Left cardiac atrium (tissue), 4 donors: ENCODE measurements at regions not wholly inside any gene's neighbourhood (a gene's known extent, or its start where the extent isn't known, plus 50 kb on each side); places are given as distances from the start of the nearest gene placed in this dataset.
A peak's percentile ranks its signal among the peaks of the same experiment; 100 is the strongest.
"Not testable (repeated sequence)": the region's sequence is repeated elsewhere in the genome, so short reads cannot be mapped to it uniquely, and the experiment has no call there.

ENCODE experiments used
- ATAC-seq, 2 donors: fragments of 200-7000 bp; cut with Tn5 transposase; one replicate each; pipeline ENCODE4 v1.9.1; 2020; ENCODE audit warnings: mild to moderate bottlenecking in 2 of 2, moderate library complexity in 2 of 2
- DNase-seq: peaks from one replicate; pipeline ENCODE4 v3.0.0-alpha.2; 2020
- intact Hi-C, 2 donors: fragments of 100-400 bp; cut with DNase I; formaldehyde crosslinking; loops; one replicate each; pipeline versions ENCODE4 v1.14.1 to v1.15.1; 2022 to 2023
- donor health status: DM: no; HTN: yes; CAD: no.
- donor health status: DM: no; HTN: yes; CAD: no; lungs with severe emphysema.
- donor health status: DM: yes; HTN: yes; CAD: no.
- donor health status: Dilated cardiomyopathy.

DNA sequence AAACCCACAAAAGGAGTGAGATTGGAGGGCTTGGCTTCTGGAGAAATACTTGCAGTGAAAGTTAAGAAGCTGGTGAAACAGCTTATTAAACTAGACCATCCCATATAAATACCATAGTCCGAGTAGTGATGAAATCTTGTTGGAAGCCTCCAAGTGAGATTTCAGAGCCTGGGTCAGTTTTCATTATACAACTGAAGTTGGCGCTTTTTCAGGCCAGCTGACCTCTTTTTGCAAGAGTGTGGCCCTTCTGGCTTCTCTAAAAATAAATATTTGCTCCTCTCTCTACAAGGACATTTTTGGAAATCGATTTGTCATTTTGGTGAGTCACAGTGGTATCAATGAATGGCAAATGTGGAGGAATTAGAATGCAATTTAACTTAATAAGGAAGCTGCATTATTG, 51.2 kb upstream of the THRB start:
- ATAC-seq (peak in 1 of 2 donors; percentile 85), DNase-seq (peak; percentile 49)
- intact Hi-C loops: no loop called here

DNA sequence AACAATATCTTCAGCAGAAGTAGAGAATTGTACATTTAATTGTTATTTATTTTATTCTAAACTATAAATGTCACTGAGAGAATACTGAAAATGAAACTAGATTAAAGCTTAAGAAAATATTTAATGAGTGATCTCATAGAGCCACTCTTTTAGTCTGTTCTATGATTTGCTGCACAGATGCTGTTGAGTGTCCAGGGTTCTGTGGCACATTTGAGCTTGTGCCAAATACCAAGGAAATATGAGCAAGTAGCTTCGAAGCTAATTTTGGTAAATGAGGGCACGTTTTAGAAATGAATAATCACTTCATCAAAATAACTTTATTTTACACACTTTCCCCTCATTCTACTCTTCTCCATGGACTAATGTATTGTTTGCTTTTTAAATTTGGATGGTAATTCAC, 53.6 kb upstream of the THRB start:
- intact Hi-C loops: no loop called here
- ATAC-seq (peak in 1 of 2 donors; percentile 27), DNase-seq (no peak)

DNA sequence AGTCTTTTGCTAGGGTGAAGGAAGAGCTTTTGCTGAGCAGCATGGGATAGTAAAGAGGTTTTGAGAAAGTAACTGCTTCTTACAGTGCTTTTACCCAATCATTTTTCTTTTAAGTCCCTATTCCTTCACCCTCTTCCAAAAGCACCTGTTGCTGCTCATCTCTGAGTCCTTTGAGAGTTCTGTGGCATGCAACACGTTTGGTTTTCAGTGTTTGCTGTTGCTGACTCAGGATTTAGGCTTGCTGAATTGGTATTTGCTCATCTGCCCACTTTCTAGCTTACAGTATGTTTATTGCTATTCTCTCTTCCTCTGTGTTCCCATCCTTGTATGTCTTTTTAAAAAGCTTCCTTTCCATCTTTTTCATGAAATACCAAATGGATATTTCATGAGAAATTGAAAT, 55.9 kb upstream of the THRB start:
- DNase-seq: no peak
- no peak for ATAC-seq
- intact Hi-C loops: no loop called here

DNA sequence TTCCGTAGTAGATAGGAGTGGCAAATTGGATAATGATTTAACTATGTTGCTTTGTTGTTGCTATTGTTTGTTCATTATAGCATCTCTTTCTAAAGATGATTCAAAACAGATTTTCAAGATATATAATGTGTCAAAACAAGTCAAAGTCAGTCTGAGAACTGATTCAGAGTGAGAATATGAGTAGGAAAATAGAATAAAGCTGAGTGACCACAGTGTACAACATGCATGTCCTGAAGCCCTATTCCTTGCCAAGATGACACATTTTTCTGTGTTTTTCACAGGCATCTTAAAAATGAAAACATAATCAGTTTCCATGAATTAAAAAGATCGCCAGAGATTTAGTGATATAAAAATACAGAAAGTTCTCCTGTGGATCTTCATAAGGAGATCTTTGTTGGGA, 57.0 kb upstream of the THRB start:
- intact Hi-C loops: no loop called here
- DNase-seq (no peak), ATAC-seq (no peak)

DNA sequence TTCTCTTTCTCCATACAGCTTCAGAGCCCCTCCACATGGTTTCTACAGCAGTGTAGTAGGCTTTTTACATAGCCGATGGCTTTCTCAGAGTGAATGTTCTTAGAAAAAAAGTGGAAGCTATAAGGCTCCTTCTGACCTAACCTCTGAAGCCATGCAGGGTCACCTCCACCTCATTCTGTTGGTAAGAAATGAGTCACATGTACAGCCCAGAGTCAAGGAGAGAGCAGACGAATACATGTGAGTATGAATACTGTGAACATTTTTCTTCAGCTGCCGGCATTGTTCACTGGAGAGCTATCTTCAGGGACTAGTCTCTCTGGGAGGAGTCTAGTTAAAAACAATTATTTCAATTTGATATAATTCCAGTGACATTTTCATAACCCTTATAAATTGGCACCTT, 68.2 kb upstream of the THRB start:
- DNase-seq: no peak
- ATAC-seq: no peak
- intact Hi-C loops: no loop called here

DNA sequence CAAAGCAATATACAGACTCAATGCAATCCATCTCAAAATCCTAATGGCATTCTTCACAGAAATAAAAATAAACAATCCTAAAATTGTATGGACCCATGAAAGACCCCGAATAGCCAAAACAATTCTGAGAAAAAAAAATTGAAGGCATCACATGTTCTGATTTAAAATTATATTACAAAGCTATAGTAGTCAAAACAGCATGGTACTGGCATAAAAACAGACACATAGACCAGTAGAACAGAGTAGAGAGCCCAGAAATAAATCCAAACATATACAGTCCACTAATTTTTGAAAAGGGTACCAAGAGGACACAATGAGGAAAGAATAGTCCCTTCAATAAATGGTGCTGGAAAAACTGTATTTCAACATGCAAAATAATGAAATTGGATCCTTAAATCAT, 70.4 kb upstream of the THRB start:
- intact Hi-C loops: no loop called here
- no peak for ATAC-seq
- no peak for DNase-seq

DNA sequence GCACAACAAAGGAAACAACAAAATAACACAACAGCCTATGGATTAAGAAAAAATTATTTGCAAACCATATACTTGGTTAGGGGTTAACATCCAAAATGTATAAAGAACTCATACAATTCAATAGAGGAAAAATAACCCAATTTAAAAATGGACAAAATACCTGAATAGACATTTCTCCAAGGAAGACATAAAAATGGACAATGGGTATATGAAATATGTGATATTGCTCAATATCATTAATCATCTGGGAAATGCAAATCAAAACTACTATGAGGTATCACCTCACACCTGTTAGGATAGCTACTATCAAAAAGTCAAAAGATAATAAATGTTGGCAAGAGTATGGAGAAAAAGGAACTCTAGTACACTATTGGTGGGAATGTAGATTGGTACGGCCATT, 71.0 kb upstream of the THRB start:
- intact Hi-C loops: no loop called here
- ATAC-seq (no peak), DNase-seq (no peak)

DNA sequence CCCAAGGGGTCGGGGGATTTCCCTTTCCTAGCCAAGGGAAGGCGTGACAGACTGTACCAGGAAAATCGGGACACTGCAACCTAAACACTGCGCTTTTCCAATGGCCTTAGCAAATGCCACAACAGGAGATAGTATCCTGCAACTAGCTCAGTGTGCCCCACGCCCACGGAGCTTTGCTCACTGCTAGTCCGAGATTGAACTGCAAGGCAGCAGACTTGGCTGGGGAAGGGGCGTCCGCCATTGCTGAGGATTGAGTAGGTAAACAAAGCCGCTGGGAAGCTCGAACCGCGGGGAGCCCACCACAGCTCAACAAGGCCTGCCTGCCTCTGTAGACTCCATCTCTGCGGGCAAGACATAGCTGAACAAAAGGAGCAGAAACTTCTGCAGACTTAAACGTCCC, 72.3 kb upstream of the THRB start:
- ATAC-seq (no peak), DNase-seq (no peak)
- intact Hi-C loops: no loop called here

DNA sequence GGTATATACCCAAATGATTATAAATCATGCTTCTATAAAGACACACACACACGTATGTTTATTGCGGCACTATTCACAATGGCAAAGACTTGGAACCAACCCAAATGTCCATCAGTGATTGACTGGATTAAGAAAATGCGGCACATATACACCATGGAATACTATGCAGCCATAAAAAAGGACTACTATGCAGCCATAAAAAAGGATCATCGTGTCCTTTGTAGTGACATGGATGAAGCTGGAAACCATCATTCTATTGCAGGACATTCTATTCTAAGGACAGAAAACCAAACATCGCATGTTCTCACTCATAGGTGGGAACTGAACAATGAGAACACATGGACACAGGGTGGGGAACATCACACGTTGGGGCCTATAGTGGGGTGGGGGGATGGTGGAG, 77.8 kb upstream of the THRB start:
- intact Hi-C loops, DNase-seq, ATAC-seq: not testable (repeated sequence)

DNA sequence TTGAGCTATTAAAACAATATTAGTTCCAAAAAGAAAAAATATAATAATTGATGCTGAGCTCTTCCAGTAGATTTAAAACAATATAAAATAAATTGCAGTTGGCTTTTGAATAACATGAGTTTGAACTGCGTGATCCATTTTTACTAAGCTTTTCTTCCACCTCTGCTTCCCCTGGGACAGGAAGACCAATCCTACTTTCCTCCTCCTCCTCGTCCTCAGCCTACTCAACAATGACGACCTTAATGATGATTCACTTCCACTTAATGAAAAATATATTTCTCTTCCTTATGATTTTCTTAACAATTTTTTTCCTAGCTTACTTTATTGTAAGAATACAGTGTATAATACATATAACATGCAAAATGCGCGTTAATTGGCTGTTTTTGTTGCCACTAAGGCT, 78.9 kb upstream of the THRB start:
- intact Hi-C loops: no loop called here

DNA sequence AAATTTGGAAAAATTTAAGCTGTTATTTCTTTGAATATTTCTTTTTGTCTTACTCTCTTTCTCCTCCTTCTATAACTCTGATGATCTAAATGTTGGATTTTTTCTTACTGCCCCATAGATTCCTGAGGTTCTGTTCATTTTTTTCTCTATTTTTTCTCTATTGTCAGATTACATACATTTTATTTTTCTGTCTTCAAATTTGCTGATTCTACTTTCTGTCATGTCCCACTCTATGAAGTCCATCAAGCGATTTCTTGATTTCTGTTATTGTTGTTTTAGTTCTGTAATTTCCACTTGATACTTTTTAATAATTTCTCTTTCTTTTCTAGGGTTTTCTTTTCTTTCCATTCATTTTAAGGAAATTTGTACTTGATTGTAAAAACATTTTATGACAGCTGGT, 83.7 kb upstream of the THRB start:
- intact Hi-C loops: no loop called here

More for the DNA sequence above, 78.9 kb upstream of the THRB start:
- ATAC-seq (no peak), DNase-seq (no peak)

DNA sequence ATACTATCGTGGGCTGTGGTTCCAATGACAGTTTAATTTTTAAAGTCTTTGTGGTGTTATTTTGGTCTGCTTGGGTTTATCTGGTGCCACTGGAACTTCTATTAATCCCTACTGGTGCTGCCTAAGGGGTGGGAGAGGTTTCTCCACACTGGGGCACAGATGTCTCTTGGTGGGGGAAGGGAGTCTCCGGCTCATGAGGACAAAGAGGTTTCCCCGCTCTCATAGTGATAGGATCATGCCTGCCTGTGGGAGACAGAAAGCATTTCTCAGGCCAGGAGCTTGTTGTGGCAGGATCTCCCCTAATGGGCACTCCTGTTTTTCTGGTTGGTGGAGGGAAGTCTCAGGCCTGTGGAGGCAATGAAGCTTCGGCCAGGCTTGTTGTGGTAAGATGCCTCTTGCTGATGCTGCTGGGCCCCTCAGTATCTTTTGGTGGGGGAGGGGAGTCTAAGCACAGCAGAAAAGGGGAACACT, 84.3 kb upstream of the THRB start:
- ATAC-seq (no peak), DNase-seq (no peak)
- intact Hi-C loops: no loop called here

More for the DNA sequence above, 83.7 kb upstream of the THRB start:
- DNase-seq (no peak), ATAC-seq (no peak)

DNA sequence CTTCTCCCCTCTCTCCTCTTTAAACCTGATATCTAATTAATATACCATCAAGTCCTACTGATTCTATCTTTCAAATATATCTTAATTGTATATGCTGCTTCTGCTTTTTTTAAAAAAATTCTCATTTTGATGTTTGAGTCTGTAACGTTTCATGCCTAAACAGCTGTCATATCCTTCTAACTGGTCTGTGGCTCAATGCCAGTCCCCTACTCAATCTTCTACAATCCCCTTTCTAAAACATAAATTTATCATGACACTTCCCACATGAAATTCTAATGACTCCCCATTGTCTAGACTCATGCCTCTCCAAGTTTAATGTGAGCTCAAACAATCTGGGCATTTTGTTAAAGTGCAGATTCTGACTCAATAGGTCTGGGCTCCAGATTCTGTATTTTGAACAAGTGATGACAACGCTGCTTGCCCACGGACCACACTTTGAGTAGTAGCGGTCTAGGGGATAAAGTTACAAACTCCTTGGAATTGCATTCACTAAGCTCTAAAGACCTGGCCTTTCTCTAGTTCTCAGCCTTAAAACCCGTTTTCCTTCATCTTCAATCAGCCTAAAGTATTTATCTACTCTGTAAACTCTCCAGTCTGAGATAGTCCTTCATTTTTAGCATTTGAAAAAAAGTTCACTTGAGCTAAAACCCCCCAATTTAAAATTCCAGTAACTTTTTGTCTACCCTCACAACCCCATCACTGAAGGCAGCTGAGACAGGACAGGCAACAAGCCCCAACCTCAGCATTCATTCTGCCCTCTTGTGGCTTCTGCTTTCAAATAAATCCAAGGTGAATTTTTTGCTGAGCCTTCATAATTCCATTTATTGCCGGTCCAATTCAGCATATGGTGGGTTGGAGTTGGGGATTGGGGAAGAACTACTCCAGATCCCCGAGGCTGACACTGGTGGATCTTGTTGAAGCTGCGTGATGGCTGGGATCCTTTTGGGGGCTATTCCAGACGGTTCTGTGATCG, 88.1 kb upstream of the THRB start:
- ATAC-seq (no peak), DNase-seq (no peak)
- intact Hi-C loops: loop anchor here in 1 of 2 donors (5.0 to 10.0 kb wide), 2 partner anchors 60 to 318 kb away; no protein-coding TSS in a partner anchor

DNA sequence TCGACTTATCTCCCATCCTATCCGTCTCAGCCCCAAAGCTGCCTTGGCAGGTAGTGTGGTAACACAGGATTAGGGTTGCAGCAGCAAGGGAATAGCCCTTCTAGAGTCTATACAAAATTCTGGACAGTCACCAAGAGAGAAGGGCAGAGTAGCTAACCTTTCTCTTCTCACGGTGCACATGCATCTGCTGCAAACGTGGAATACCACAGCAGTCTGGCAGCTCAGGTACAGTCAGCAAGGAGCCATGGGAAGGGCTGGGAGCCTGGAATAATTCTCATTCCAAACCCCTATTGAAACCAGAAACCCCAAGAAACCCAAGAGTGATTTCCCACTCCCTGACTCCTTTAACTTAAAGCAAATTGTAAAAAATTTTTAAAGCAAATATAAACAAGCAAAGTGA, 92.3 kb upstream of the THRB start:
- DNase-seq: no peak
- intact Hi-C loops: loop anchor here in 1 of 2 donors (10.0 kb wide), 1 partner anchor 322 kb away; no protein-coding TSS in a partner anchor
- no peak for ATAC-seq

DNA sequence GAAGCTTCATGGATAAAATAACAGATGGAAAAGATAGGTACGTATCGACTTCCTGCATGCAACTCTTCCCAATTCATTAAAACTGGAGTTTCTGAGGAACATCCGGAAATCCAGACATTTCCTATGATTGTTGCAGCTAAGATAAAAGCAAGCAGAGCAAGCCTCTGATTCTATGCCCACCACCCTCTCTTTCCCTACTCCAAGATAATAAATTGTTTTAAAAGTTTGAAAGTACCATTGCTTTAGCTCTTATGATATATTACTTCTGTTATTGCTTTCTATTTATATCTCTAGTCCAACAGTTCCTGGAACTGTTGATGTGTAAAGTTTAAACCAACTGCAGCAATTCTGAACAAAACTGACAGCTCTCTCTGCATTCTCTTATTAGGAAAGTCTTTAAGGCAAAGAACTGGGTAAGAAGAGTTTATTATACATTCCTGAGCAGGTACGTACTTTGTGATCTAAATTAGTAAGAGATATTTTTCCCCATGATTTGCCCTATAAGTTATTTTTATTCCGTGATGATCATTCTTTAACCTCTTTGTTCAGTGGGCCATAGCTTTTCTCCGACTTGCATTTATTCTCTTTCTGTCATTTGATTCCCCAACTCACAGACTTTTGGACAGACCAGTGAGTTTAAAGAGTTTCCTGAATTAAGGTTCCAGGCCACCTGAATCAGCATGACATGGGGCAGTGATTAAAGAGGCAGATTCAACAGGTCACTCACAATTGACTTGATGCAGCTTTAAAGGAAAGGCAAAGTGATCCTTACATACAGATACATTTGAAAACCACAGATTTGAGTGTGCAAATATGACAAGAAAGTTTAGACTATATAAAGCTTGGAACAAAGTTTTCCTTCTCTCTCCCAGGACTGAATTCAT, 94.2 kb upstream of the THRB start:
- DNase-seq (no peak), ATAC-seq (no peak)
- intact Hi-C loops: loop anchor here in 1 of 2 donors (10.0 kb wide), 1 partner anchor 324 kb away; no protein-coding TSS in a partner anchor

DNA sequence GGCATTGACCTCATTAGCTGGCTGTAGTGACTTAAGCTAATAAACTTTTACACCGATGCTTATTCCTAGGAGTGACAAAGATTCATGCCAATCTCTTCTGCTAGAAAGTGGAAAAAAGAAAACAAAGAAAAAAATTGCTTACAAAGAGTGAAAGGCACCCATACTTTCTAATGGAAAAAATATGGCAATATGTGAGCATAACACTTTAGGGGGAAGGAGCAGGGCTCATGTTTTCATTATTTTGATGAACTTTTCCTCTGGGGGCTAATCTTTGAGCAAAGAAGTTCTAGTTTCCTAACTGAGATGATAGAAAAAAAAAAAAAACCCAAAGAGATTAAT, 94.8 kb upstream of the THRB start:
- ATAC-seq: no peak
- intact Hi-C loops: loop anchor here in 1 of 2 donors (10.0 kb wide), 1 partner anchor 325 kb away; no protein-coding TSS in a partner anchor
- no peak for DNase-seq

DNA sequence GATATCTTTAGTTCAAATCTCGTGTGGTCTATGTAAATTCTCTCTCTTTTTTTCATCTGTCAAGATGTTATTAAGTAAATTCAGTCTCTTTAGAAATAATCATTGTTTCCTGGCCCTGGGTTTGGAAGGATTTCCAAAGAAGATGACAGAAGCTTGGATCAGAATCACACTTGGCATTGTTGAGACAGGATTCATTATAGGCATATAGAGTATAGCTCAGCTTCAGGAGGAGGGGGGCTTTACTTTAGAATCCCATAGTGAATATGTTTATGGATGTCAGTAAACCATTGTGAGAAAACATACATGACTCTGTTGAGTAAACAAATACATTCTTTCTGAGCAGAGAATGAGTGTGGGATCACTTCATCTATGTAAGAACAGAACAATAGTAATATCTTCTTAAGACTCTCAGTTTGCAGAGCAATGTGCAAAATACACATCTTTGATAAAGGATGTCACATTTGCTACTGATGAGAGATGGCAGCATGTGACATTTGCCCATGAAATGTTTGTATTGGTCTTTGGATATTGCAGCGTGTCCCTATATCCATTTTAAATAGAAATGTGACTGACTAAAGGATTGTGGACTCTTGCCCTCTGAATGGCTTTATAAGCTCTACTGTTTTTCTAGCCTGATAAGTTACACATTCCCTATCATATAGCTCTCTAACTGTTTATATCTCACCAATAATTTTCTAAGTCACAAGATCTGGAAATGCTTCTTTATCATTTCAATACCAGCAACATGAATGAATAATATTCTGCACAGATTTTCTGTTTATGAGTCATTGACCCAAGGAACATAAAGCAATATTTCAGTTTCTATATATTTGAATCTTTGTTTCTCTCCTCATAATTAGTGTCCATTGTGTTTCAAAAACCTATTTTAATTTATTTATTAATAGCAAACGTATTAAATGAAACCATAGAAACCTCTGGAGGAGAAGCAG, 95.6 kb upstream of the THRB start:
- DNase-seq (no peak), ATAC-seq (no peak)
- intact Hi-C loops: loop anchor here in 1 of 2 donors (10.0 kb wide), 1 partner anchor 325 kb away; no protein-coding TSS in a partner anchor

DNA sequence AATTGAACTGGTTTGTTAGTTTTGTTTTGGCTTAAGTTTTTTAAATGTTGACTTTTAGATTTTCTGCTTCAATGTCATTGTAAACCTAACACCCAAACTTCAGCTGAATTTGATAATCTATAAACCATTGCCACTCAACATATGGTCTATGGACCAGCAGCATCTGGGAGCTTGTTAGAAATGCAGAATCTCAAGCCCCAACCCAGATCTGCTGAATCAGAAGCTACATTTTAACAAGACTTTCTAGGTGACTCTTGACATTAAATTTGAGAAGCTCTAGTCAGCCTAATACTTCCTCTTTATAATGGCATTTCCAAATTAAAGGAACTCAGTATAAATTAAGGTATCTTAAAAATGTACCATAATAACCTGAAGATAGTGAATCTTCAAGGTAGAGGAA, 96.5 kb upstream of the THRB start:
- ATAC-seq (no peak), DNase-seq (no peak)
- intact Hi-C loops: no loop called here
